Fibroblast of lung (primary cell): ENCODE measurements at regions not wholly inside any gene's neighbourhood (a gene's known extent, or its start where the extent isn't known, plus 50 kb on each side); places are given as distances from the start of the nearest gene placed in this dataset.

ENCODE experiments used
- DNase-seq, 2 donors: peaks; one replicate each; pipeline versions ENCODE4 v3.0.0 to v3.0.0-alpha.2; 2010; ENCODE audit warnings: low read depth in 2 of 2
- H2AFZ ChIP-seq: 2 replicates; pipeline ENCODE4 v1.5.1; 2012; ENCODE audit warnings: low read length, control low read depth, inconsistent platforms
- H3K27ac ChIP-seq: 2 replicates; pipeline ENCODE4 v1.5.1; 2011; ENCODE audit warnings: low read length, control low read depth; ENCODE audit not compliant: insufficient read depth
- H3K27me3 ChIP-seq: 2 replicates; pipeline ENCODE4 v1.5.1; 2011; ENCODE audit warnings: mild to moderate bottlenecking, low read length; ENCODE audit not compliant: control insufficient read depth, insufficient read depth
- H3K36me3 ChIP-seq: 2 replicates; pipeline ENCODE4 v1.5.1; 2011; ENCODE audit warnings: low read length; ENCODE audit not compliant: control insufficient read depth, insufficient read depth
- H3K4me1 ChIP-seq: 2 replicates; pipeline ENCODE4 v1.5.1; 2011; ENCODE audit warnings: low read length; ENCODE audit not compliant: control insufficient read depth, insufficient read depth; ENCODE audit errors: extremely low read depth
- H3K4me2 ChIP-seq: 2 replicates; pipeline ENCODE4 v1.5.1; 2011; ENCODE audit warnings: low read length, control low read depth; ENCODE audit not compliant: insufficient read depth; ENCODE audit errors: extremely low read depth
- H3K4me3 ChIP-seq, 4 experiments: fragments of 200-600 bp in 1 of 4; sonication (generic) in 1 of 4; replicated peaks in 1 of 4; 2 replicates each; pipeline ENCODE4 v1.5.1; 2011 to 2016; ENCODE audit warnings: low read length in 4 of 4, low read depth in 3 of 4, mild to moderate bottlenecking in 3 of 4, control low read depth in 2 of 4, inconsistent platforms in 1 of 4, mixed read lengths in 1 of 4; ENCODE audit not compliant: insufficient read depth in 1 of 4; ENCODE audit errors: control extremely low read depth in 1 of 4
- H3K79me2 ChIP-seq: 2 replicates; pipeline ENCODE4 v1.5.1; 2012; ENCODE audit warnings: mild to moderate bottlenecking, low read length, inconsistent platforms; ENCODE audit not compliant: control insufficient read depth, insufficient read depth
- H3K9ac ChIP-seq: 2 replicates; pipeline ENCODE4 v1.5.1; 2011; ENCODE audit warnings: mild to moderate bottlenecking, low read length, control low read depth; ENCODE audit not compliant: insufficient read depth
- H3K9me3 ChIP-seq: 2 replicates; pipeline ENCODE4 v1.5.1; 2012; ENCODE audit warnings: low read depth, low read length; ENCODE audit not compliant: control insufficient read depth, insufficient read depth
- H4K20me1 ChIP-seq: 2 replicates; pipeline ENCODE4 v1.5.1; 2011; ENCODE audit warnings: low read length; ENCODE audit not compliant: control insufficient read depth, insufficient read depth; ENCODE audit errors: extremely low read depth
- CTCF ChIP-seq, 2 donors: IDR thresholded peaks in 1 of 2; conservative IDR thresholded peaks in 1 of 2; 1 replicate in 1 of 2; 2 replicates in 1 of 2; pipeline ENCODE4 v1.5.1; 2011 to 2012; ENCODE audit warnings: low read length in 2 of 2, control low read depth in 1 of 2, inconsistent platforms in 1 of 2, low read depth in 1 of 2, mild to moderate bottlenecking in 1 of 2
- EZH2 ChIP-seq: IDR thresholded peaks from 2 replicates; pipeline ENCODE4 v1.5.1; 2012; ENCODE audit warnings: low read length, control low read depth, mild to moderate bottlenecking; ENCODE audit errors: missing control alignments

- Histone ChIP-seq H4K20me1 (no peaks in the 10 kb centered on the region), H3K4me3 (no peak overlapping the region), H3K79me2 (no peaks in the 10 kb centered on the region), H3K9ac (no peak overlapping the region), H3K27ac (no peak overlapping the region), H3K9me3 (no peaks in the 10 kb centered on the region), H3K27me3 (no peaks in the 10 kb centered on the region), H3K36me3 (no peaks in the 10 kb centered on the region), H2AFZ (no peak overlapping the region), H3K4me1 (no peaks in the 10 kb centered on the region), H3K4me2 (no peak overlapping the region)
- TF ChIP-seq CTCF (conservative IDR thresholded peaks at IDR 0.05 in 1 of 2, IDR thresholded peaks at IDR 0.05 in 1 of 2; ENCODE audit: low read depth in 1 of 2, low read length in 2 of 2) (no peak), EZH2 (no peak)
- no peak for DNase-seq
These were observed 54.6 kb upstream of the UNC5C start for GRCh38 chr4:95603393-95603792.

- no peaks in the 10 kb centered on the region for H3K9me3 ChIP-seq
- no peak overlapping the region for H3K4me3 ChIP-seq
- no peak overlapping the region for H3K27ac ChIP-seq
- DNase-seq = no peak
- no peak overlapping the region for H3K4me2 ChIP-seq
- H3K9ac ChIP-seq = no peak overlapping the region
- no peaks in the 10 kb centered on the region for H3K79me2 ChIP-seq
- no peak for TF ChIP-seq EZH2
- TF ChIP-seq CTCF (conservative IDR thresholded peaks at IDR 0.05 in 1 of 2, IDR thresholded peaks at IDR 0.05 in 1 of 2; ENCODE audit: low read depth in 1 of 2, low read length in 2 of 2) = no peak
- no peaks in the 10 kb centered on the region for H4K20me1 ChIP-seq
- no peak overlapping the region for H2AFZ ChIP-seq
- no peaks in the 10 kb centered on the region for H3K4me1 ChIP-seq
- H3K27me3 ChIP-seq = no peaks in the 10 kb centered on the region
- no peaks in the 10 kb centered on the region for H3K36me3 ChIP-seq
These were observed 54.1 kb upstream of the UNC5C start for GRCh38 chr4:95602872-95603271.

- TF ChIP-seq EZH2 = no peak
- TF ChIP-seq CTCF (conservative IDR thresholded peaks at IDR 0.05 in 1 of 2, IDR thresholded peaks at IDR 0.05 in 1 of 2; ENCODE audit: low read depth in 1 of 2, low read length in 2 of 2) = no peak
- Histone ChIP-seq H3K79me2 (no peaks in the 10 kb centered on the region), H3K4me1 (no peaks in the 10 kb centered on the region), H3K9ac (no peak overlapping the region), H4K20me1 (no peaks in the 10 kb centered on the region), H3K4me3 (no peak overlapping the region), H3K9me3 (no peaks in the 10 kb centered on the region), H3K27ac (no peak overlapping the region), H3K36me3 (no peaks in the 10 kb centered on the region), H3K4me2 (no peak overlapping the region), H2AFZ (no peak overlapping the region), H3K27me3 (no peaks in the 10 kb centered on the region)
- no peak for DNase-seq
These were observed 52.6 kb upstream of the UNC5C start for GRCh38 chr4:95601356-95601755.
